ENCODE measurements at regions not wholly inside any gene's neighbourhood (a gene's known extent, or its start where the extent isn't known, plus 50 kb on each side); places are given as distances from the start of the nearest gene placed in this dataset.

- no peak for DNase-seq (ENCODE audit: low read depth, low spot score)
Observed at GRCh38 chr17:73723317-73723716, 79.1 kb upstream of the SDK2 start.

DNA sequence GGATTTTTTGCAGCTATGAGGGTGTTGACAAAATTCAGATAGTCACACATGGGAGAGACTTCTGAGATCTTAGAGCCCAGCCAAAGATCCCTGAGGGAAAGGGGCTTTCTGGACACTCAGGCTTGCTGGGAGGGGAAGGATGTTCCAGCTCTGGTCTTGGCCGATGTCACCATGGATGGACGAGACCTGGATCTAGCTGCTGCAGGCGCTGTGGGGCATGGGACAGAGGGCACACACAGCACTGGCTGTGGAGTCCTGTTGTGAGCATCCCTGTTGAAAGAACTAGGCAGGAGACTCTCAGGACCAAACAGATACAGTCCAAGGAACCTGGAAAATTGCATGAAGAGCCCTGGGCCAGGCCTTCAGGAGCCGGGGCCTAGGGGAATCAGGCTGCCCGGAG, 80.1 kb upstream of the SDK2 start:
- no peak for DNase-seq (ENCODE audit: low read depth, low spot score)

GRCh38 chr17:73724990-73725389, 80.7 kb upstream of the SDK2 start:
- no peak for DNase-seq (ENCODE audit: low read depth, low spot score)

DNA sequence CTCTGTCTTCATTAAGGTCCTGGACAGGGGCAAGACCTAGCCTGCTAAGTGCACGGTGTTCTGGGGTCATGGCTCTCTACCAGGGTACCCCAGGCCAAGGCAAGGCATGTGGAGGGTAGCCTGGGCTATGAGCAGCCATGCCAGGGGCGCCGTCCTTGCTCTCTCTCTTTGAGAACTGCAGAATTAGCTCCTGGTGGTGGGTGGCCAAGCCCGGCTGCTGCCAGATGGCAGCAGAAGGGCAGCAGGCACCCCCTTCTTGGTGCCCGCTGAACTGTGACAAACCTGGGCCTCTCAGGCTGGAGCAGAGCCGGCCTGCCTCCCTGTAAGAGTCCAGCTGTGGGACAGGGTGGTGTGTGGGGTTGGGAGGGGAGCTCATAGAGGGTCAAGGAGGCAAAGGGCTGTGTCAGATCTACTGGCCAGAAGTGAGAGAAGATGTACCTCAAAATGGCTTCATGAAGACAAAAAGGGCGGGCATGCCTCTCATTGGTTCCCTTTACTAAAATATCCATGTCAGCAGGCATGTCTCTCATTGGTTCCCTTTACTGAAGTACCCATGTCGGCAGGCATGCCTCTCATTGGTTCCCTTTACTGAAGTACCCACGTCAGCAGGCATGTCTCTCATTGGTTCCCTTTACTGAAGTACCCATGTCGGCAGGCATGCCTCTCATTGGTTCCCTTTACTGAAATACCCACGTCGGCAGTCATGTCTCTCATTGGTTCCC, 81.7 kb upstream of the SDK2 start:
- DNase-seq (ENCODE audit: low read depth, low spot score) = no peak

DNA sequence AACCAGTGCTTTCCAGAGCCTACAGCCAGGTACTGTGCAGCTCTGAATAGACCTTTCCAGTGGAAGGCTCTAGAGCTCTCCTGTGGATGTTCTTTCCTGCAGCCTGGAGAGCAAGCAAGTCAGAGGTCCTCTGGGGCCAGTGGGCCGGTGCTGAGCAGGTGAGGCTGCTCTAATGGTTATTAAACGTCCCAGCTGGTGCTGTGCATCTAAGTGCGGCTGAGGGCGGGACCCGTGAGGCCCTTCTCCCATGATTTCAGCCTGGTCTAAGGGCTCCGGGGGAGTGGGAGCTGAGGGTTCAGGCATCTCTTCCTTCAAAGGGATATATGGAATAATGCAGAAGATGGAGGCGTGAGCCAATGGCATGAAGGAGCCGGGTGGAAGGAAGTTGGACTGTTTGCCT, 83.7 kb upstream of the SDK2 start:
- DNase-seq (ENCODE audit: low read depth, low spot score) = no peak

GRCh38 chr17:73729101-73729500, 84.9 kb upstream of the SDK2 start:
- DNase-seq (ENCODE audit: low read depth, low spot score) = no peak

GRCh38 chr17:73731733-73732132, 87.5 kb upstream of the SDK2 start:
- no peak for DNase-seq (ENCODE audit: low read depth, low spot score)

DNA sequence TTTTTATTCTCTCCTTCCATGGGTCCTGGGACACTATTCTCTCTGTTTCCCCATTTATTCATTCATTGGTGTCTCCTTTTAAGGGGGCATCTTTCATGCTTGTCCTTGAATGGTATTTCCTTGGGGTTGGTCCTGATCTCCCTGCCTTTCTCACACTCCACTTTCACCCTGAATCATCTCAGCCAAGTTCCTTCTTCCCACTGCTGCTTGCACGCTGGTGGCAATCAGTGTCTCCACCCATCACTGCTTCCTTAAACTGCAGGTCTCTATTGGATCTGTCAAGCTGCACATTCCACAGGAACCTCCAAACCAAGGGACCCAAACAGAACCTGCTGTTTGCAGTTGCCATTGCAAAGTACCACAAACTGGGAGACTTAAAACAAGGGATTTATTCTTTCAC, 89.3 kb upstream of the SDK2 start:
- DNase-seq (ENCODE audit: low read depth, low spot score) = no peak

GRCh38 chr17:73735245-73735644, 91.0 kb upstream of the SDK2 start:
- no peak for DNase-seq (ENCODE audit: low read depth, low spot score)

DNA sequence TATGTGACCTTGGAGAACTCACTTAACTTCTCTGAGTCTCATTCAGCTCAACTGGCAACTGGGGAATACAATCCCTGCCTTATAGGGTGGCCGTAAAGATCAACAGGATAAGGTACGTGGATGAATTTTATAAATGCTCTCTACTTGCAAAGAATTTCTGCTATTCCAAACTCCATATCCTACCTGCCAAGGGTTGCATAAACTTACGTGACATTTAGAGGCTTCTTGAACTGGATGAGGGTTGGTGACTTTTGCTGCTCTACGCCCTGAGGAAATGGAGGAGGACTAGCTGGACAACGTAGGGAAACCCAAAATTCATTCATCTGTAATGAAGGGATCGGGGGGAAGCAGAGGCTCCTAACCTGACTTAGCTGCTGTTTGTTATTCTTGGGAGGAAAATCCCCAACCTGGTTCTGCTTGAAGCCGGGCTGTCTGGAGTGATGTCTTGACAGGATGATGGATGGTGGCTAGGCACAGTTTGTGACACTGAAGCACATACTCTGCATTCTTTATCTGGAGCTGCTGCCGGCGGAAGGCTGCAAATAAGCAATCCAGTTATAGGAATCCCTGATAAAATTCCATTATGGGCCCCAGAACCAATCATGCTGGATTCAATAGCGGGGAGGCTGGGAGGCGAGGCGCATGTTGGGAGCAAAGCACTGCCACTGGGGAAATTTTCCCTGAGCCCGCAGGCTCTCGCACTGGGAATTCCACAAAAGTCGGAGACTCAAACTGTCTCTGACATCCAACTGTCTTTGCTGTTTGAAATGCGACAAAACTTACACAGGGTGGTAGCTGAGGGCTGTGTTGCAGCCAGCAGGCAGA, 94.7 kb upstream of the SDK2 start:
- DNase-seq (ENCODE audit: low read depth, low spot score) = no peak

GRCh38 chr17:73740370-73740769, 96.1 kb upstream of the SDK2 start:
- no peak for DNase-seq (ENCODE audit: low read depth, low spot score)

DNA sequence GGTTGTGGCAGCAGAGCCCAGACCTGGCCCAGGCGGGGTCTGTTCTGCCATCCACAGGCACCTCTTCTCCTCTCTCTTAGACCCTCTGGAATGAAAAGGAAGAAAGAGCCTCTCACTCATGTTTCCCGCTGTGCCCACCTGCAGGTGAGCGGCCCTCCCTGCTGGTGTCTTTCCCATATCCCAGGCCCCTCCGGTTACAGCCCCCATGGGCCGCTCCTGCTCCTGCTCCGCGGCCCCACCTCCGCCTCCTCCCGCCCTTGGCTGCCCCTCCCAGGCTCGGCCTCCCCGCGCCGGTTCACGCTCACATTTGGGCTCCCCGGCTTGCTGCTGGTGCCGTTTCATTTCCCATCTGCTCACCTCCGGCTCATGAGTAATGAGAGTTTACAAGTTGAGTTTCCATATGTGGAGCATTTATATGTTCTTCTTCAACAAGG, 98.7 kb upstream of the SDK2 start:
- DNase-seq (ENCODE audit: low read depth, low spot score) = no peak

GRCh38 chr17:73743518-73744201, 99.4 kb upstream of the SDK2 start:
- no peak for DNase-seq (ENCODE audit: low read depth, low spot score)

DNA sequence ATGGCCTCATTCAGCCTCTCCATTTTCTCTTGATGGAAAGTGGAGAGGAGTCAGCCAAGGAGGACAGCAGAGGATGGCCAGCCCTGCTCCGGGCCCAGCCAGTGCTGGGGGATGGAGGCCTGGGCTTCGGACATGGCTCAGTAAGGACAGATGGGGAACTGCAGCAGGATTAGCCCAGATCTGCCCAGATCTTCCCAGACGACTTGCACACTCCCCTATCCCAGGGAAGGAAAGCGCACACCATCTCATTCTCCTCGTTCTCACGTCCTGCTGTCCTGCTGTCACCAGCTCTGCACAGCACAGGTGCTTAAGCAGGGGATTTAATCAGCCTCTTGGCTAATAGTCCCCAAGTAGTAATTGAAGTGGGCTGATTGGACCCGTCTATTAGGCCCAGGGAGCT, 100.2 kb upstream of the SDK2 start:
- no peak for DNase-seq (ENCODE audit: low read depth, low spot score)

DNA sequence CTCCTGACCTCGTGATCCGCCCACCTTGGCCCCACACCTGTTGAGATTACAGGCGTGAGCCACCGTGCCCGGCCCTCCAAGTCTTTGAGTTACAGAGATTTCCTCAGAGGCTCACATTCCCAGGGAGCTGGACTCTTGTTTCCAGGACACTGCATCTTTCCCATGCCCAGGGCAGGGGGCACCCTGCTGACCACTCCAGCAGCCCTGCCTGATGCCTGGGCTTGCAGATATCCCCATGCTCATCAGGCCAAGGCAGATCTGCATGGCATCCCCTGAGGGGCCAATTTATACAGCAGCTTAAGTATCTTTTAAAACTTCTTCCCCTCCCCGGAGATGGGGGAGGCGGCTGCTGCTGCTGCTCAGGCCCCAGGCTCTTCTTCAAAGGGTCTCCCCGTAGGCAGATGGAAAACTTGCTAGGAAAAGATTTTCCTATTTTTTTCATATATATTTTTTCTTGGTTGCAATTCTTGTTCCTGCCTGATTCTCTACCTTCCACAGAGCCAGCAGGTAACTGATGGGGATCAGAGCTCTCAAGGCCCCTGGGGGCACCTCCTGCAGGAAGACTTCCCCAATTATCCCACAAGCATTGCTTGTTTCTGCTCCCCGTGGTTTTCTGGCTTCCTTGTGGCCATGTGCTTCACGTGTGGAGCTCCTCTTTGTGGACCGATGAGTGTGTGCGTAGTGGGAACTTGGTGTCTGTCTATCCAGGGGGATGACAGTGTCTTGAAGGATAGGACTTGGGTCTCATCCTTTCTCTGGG, 102.2 kb upstream of the SDK2 start:
- no peak for DNase-seq (ENCODE audit: low read depth, low spot score)

DNA sequence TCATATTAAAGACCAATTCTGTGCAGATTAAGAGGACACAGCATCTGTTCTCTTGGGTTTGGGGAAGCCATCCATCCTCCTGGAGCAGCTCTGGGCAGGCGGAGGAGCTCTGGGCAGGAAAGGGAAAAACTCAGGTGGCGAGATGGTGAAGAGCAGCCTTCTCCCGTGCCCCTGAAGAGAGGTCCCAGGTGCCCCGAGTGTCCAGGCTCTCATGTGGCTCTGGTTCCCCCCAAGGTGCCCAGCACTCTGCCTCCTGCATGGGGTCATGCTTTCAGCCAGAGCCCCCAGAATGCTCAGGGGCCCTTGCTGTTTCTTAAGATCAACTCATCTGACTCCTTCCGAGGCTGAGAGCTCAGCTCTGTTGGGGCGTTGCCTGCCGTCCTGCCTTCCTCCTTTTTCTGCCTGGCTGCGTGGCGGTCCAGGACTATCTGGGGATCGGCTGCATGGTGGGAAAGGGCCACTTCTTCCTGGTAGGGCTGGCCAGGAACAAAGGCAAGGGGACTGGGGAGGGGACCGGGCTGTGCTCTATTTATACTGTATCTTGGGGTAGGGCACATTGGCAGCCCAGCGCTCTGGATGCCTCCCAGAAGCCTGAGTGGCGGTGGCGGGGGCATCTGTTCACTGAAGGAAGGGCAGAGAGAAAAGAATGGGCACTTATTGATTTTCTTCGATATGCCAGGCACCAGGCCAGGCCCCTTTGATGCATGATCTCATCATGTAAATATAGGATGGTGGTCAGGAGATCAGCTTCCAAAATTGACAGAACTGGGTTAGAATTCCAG, 103.2 kb upstream of the SDK2 start:
- DNase-seq (ENCODE audit: low read depth, low spot score) = no peak

DNA sequence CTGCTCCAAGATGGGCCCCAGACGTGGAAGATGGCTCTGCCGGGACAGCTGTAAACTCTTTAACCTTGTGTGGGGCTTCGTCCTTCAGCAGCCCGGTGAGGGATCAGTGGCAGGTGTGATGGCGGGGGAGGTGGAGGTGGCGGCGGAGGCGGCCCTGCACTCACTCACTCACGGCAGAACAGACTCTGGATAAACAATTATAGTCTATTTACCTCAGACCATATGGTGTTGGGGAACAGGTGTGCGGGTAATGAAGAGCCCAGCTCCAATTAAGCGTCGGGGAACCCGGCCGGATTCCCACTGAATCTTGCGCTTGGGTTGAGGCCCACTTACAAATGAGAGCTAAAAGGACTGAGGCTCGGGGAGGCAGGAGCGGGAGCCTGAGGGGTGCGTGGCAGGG, 104.3 kb upstream of the SDK2 start:
- no peak for DNase-seq (ENCODE audit: low read depth, low spot score)

DNA sequence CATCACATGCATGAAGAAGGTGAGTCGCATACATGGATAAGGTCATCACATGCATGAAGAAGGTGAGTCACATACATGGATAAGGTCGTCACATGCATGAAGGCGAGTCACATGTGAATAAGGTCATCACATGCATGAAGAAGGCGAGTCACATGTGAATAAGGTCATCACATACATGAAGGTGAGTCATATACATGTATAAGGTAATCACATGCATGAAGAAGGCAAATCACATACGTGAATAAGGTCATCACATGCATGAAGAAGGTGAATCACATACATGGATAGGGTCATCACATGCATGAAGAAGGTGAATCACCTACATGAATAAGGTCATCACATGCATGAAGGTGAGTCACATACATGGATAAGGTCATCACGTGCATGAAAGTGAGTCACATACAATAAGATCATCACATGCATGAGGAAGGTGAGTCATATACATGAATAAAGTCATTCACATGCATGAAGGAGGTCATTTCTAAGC, 105.1 kb upstream of the SDK2 start:
- DNase-seq (ENCODE audit: low read depth, low spot score) = no peak

DNA sequence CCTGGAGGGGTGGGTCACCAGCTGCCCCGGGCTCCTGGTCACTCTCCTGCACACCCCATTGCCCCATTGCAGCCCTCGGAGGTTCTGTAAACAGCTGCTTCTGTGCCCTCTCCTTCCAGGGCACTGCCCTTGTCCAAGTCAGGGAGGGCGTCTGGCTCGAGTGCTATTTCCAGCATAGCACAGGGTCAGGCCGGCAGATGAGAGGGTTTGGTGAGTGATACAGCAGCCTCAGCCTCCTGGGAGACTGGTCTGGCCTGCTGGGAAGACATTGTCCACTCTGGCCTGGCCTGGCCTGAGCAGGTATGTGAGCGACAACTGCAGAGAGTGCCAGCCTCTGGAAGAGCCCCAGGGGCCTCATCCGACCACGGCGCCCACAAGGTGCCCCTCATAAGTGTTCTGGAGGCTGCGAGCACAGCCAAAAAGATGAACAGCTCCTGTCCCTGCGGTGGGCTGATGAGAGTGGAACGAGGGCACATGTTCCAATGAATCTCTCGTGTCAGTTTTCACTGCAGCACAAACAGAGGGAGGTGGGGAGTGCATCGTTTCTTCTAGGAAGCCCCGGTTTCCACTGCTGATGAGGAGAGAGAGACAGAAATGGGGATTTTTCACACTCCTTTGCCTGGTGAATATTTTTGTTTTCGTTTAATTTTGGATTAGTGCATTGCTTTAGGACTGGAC, 105.8 kb upstream of the SDK2 start:
- no peak for DNase-seq (ENCODE audit: low read depth, low spot score)

DNA sequence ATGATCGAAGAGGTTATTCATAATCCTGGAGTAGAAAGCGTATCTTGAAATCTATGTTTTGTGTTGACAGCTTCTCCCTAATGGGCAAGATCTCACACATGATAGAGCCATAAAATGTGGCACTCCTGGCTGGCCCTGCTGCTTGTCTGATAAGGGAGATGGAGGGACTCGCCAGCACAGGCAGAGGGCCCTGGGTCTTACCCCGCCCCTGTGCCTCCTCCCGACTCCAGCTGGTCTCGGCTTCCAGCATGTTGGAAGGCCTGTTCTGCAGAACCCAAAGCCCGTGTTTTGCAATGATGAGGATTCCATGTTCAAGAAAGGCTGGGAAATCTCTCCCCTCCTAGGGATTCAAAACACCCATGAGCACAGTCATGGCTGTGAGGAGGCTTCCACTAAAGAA, 106.7 kb upstream of the SDK2 start:
- no peak for DNase-seq (ENCODE audit: low read depth, low spot score)

Measured in activated naive CD8-positive, alpha-beta T cell treated with anti-CD3 and anti-CD28 coated beads, Interleukin-2, amount 50 U/mL, for 16 hours (primary cell).